ENCODE measurements at regions not wholly inside any gene's neighbourhood (a gene's known extent, or its start where the extent isn't known, plus 50 kb on each side); places are given as distances from the start of the nearest gene placed in this dataset.

DNA sequence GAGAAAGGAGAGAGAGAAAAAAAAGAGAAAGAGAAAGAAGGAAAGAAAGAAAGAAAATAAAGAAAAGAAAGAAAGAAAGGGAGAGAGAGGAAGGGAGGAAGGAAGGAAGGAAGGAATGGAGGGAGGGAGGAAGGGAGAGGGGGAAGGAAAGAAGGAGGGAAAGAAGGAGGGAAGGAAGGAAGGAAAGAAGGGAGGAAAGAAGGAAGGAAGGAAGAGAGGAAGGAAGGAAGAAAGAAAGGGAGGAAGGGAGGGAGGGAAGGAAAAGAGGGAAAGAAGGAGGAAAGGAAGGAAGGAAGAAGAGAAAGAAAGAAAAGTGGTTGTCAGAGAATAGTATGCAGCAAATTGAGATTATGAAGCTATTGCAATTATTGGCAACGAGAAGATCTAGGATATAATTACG is 49.9 kb upstream of the NIPBL start:
- TF ChIP-seq POLR2A (IDR thresholded peaks at IDR 0.05; ENCODE audit: low read depth, low read length) (no peak), POLR2AphosphoS5 (IDR thresholded peaks at IDR 0.05; ENCODE audit: low read depth, low read length) (no peak), TAF1 (IDR thresholded peaks at IDR 0.05; ENCODE audit: borderline replicate concordance, low read depth, low read length) (no peak)

Measured in GM12892 (cell line).